ENCODE measurements at regions not wholly inside any gene's neighbourhood (a gene's known extent, or its start where the extent isn't known, plus 50 kb on each side); places are given as distances from the start of the nearest gene placed in this dataset.

DNA sequence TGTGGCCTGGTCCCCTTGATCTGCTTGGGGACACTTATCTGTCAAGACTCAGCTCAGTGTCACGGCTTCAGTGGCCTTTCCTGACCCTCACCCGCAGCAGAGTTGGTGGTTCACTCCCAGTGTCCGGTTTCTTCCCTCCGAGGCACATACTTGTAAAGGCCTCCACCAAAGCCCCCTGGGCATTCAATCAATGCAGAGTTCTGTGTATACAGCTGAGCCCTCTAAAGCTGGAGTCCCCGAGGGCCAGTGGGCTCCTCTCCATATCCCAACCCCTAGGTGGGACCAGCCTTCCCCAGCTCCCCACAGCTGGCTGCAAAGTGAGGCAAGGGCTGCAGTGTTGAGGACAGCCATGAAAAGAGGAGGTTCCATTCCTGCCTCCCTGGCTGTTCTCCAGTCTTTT is 70.9 kb upstream of the RGMA start:
- intact Hi-C loops (cut with DNase I; ENCODE audit: low total_unique reads) (loop anchor here (5.0 kb wide), 1 partner anchor 53 kb away; no protein-coding TSS in a partner anchor), in situ Hi-C loops (cut with MboI; ENCODE audit: low sequenced_read_pairs in 4 of 4) (no loop called here)
- Histone ChIP-seq H3K27me3 (no peaks in the 10 kb centered on the region), H3K9me3 (no peaks in the 10 kb centered on the region), H3K27ac (no peak overlapping the region), H3K4me1 (peaks cover 0 to 11% of the 10 kb centered on the region in 2 donors), H3K36me3 (no peaks in the 10 kb centered on the region), H3K4me3 (no peak overlapping the region)
- DNase-seq = no peak
- no peak for ATAC-seq
- no peak for TF ChIP-seq POLR2A (IDR thresholded peaks at IDR 0.05)
- TF ChIP-seq, protein P1, sequence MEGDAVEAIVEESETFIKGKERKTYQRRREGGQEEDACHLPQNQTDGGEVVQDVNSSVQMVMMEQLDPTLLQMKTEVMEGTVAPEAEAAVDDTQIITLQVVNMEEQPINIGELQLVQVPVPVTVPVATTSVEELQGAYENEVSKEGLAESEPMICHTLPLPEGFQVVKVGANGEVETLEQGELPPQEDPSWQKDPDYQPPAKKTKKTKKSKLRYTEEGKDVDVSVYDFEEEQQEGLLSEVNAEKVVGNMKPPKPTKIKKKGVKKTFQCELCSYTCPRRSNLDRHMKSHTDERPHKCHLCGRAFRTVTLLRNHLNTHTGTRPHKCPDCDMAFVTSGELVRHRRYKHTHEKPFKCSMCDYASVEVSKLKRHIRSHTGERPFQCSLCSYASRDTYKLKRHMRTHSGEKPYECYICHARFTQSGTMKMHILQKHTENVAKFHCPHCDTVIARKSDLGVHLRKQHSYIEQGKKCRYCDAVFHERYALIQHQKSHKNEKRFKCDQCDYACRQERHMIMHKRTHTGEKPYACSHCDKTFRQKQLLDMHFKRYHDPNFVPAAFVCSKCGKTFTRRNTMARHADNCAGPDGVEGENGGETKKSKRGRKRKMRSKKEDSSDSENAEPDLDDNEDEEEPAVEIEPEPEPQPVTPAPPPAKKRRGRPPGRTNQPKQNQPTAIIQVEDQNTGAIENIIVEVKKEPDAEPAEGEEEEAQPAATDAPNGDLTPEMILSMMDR (IDR thresholded peaks at IDR 0.05 in 4 of 5, conservative IDR thresholded peaks at IDR 0.05 in 1 of 5) = no peak

DNA sequence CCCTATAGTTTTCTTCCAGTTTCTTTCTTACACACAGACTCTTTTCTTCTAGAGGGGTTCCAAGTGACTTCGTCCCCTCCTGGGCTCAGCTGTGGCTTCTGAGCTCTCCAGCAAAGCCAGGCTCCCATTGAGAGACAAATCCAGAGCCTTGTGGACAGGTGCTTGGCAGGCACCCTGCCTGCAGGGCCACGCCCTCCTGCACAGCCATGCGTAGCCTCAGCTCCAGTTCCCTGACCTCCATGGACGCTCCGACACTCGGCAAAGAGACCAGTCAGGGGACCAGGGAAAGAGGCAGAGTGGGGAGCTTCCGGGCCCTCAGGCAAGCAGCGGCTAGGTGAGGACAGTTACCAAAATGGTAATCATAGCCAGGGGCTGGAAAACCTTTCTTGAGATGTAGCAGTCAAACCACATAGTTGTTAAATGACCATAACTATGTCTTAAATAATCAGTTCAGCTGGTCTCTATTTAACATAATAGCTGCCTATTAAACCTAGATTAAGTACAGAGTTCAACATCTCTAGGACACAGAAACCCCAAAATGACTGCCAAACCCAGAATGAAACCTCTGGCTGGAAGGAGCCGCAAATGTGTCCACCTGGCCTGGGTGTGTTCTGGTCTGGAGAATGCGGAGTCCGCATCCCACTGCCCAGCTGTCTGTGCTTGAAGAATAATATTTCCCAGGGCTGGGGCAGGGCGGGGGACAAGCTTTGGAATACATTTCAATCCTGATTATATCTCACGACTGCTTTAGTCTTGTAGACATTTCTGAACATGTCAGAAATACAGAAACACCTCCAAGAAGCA is 69.3 kb upstream of the RGMA start:
- intact Hi-C loops (cut with DNase I; ENCODE audit: low total_unique reads) = loop anchor here (5.0 kb wide), 1 partner anchor 51 kb away; no protein-coding TSS in a partner anchor
- ATAC-seq = peak; percentile 87 to 90
- Histone ChIP-seq H3K27ac (peak overlapping the region; percentile 59 to 64 (median 61)), H3K27me3 (no peaks in the 10 kb centered on the region), H3K4me1 (peaks cover 10 to 16% of the 10 kb centered on the region in 2 donors), H3K36me3 (no peaks in the 10 kb centered on the region), H3K4me3 (no peak overlapping the region), H3K9me3 (no peaks in the 10 kb centered on the region)
- TF ChIP-seq, protein P1 (IDR thresholded peaks at IDR 0.05 in 4 of 5, conservative IDR thresholded peaks at IDR 0.05 in 1 of 5) = no peak
- no peak for TF ChIP-seq POLR2A (IDR thresholded peaks at IDR 0.05)
- DNase-seq = peak; percentile 48 to 71
- in situ Hi-C loops (cut with MboI; ENCODE audit: low sequenced_read_pairs in 4 of 4) = no loop called here

DNA sequence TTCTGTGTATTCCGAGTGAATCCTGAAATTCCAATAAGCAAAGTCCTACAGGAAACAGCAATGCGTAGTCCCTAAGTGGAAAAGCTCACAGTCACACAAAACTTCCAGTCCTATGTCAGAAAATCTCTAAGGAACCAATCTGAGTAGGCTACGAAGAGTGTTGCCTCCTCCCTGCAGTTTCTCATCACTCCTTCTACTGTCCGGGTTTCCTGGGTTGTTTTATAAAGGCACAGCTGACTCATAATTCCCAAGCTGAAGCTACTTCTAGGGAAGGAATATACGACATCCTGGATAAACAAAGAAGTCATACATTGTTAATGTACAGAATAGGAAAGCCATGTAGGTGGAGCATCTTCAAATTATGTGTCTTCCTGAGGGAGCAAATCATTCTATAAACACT is 65.7 kb upstream of the RGMA start:
- DNase-seq = no peak
- ATAC-seq = no peak
- Histone ChIP-seq H3K27ac (peak overlapping the region in 3 of 4 donors; percentile 24 to 61 (median 57)), H3K4me3 (no peak overlapping the region), H3K4me1 (peaks cover 20 to 28% of the 10 kb centered on the region in 2 donors), H3K36me3 (no peaks in the 10 kb centered on the region), H3K9me3 (no peaks in the 10 kb centered on the region), H3K27me3 (no peaks in the 10 kb centered on the region)
- in situ Hi-C loops (cut with MboI; ENCODE audit: low sequenced_read_pairs in 4 of 4) = no loop called here
- TF ChIP-seq, protein P1 (IDR thresholded peaks at IDR 0.05 in 4 of 5, conservative IDR thresholded peaks at IDR 0.05 in 1 of 5) = no peak
- no peak for TF ChIP-seq POLR2A (IDR thresholded peaks at IDR 0.05)
- intact Hi-C loops (cut with DNase I; ENCODE audit: low total_unique reads) = loop anchor here (5.0 kb wide), 2 partner anchors 47 to 62 kb away; no protein-coding TSS in a partner anchor

DNA sequence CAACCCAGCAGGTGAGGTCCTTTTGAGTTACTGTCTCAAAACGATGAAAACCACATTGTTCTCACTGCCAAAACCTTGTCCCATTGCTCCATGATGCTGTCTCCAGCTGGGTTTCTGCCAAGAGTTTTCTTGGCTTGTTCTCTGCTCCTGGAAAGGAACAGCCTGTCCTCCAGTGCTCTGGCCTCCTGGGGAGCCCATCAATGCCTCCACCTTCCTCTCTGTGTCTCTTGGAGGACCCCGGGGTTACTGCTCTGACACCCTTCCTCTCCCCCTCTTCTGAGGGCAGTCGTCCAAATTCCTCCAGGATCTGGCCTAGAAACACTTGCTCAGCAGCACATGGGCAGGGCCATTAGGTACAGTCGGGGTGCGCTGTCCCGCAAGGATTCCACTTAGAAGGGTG is 63.9 kb upstream of the RGMA start:
- H3K27ac ChIP-seq = peak overlapping the region in 1 of 4 donors; percentile 61
- peaks cover 13 to 28% of the 10 kb centered on the region in 2 donors for H3K4me1 ChIP-seq
- DNase-seq (peak; percentile 81 to 84), ATAC-seq (peak; percentile 91 to 94)
- H3K4me3 ChIP-seq = no peak overlapping the region
- in situ Hi-C loops (cut with MboI; ENCODE audit: low sequenced_read_pairs in 4 of 4) = no loop called here
- intact Hi-C loops (cut with DNase I; ENCODE audit: low total_unique reads) = loop anchor here (5.0 kb wide), 1 partner anchor 61 kb away; no protein-coding TSS in a partner anchor
- no peaks in the 10 kb centered on the region for H3K36me3 ChIP-seq
- H3K27me3 ChIP-seq = no peaks in the 10 kb centered on the region
- no peaks in the 10 kb centered on the region for H3K9me3 ChIP-seq
- TF ChIP-seq POLR2A (IDR thresholded peaks at IDR 0.05) = no peak

DNA sequence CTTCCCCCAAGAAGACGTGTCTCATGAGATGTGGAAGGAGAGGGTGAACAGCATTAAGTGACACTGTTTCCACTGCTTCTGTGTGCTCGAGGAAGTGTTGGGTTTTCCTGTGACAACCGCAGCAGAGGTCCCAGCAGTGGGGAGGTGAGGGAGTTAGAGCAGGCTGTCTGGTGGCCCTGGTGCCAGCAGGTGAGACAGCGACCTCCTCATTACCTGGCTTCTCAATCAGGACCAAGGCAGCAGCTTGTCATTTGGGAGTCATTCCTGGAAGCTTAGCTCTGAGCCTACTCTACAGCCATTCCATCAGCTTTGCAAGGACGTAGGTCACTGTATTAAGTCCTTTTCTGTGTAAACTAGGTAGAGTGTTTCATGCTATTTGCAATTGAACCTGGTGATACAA is 63.3 kb upstream of the RGMA start:
- H3K36me3 ChIP-seq = no peaks in the 10 kb centered on the region
- ATAC-seq = no peak
- no peak for DNase-seq
- H3K27me3 ChIP-seq = no peaks in the 10 kb centered on the region
- in situ Hi-C loops (cut with MboI; ENCODE audit: low sequenced_read_pairs in 4 of 4) (no loop called here), intact Hi-C loops (cut with DNase I; ENCODE audit: low total_unique reads) (loop anchor here (5.0 kb wide), 1 partner anchor 60 kb away; no protein-coding TSS in a partner anchor)
- TF ChIP-seq, protein P1 (IDR thresholded peaks at IDR 0.05 in 4 of 5, conservative IDR thresholded peaks at IDR 0.05 in 1 of 5) = no peak
- no peak for TF ChIP-seq POLR2A (IDR thresholded peaks at IDR 0.05)
- H3K4me3 ChIP-seq = no peak overlapping the region
- H3K27ac ChIP-seq = peak overlapping the region in 2 of 4 donors; percentile 25 to 61
- H3K4me1 ChIP-seq = peaks cover 9 to 28% of the 10 kb centered on the region in 2 donors
- no peaks in the 10 kb centered on the region for H3K9me3 ChIP-seq

Data from gastrocnemius medialis (tissue), 4 donors.